ENCODE measurements at regions not wholly inside any gene's neighbourhood (a gene's known extent, or its start where the extent isn't known, plus 50 kb on each side); places are given as distances from the start of the nearest gene placed in this dataset.

- ATAC-seq, result no peak
These were observed 346.2 kb upstream of the LYPLAL1 start for GRCh38 chr1:218827486-218827885.

- ATAC-seq, result no peak
These were observed 345.5 kb upstream of the LYPLAL1 start for GRCh38 chr1:218828125-218828650.

- ATAC-seq, result no peak
These were observed 344.6 kb upstream of the LYPLAL1 start for GRCh38 chr1:218829097-218829496.

- ATAC-seq, result no peak
These were observed 338.1 kb upstream of the LYPLAL1 start for GRCh38 chr1:218835609-218836008.

- ATAC-seq, result no peak
These were observed 337.4 kb upstream of the LYPLAL1 start for GRCh38 chr1:218836264-218836663.

GRCh38 chr1:218837051-218837450 is 336.6 kb upstream of the LYPLAL1 start:
- no peak for ATAC-seq

- ATAC-seq, result no peak
These were observed 328.1 kb upstream of the LYPLAL1 start for GRCh38 chr1:218845589-218845988.

GRCh38 chr1:218846181-218846580 is 327.5 kb upstream of the LYPLAL1 start:
- ATAC-seq, result no peak

- ATAC-seq, result no peak
These were observed 326.4 kb upstream of the LYPLAL1 start for GRCh38 chr1:218847089-218847768.

- ATAC-seq, result no peak
These were observed 325.7 kb upstream of the LYPLAL1 start for GRCh38 chr1:218848009-218848408.

- ATAC-seq, result no peak
These were observed 323.3 kb upstream of the LYPLAL1 start for GRCh38 chr1:218850367-218850766.

GRCh38 chr1:218851586-218851985 is 322.1 kb upstream of the LYPLAL1 start:
- no peak for ATAC-seq

GRCh38 chr1:218852527-218852926 is 321.2 kb upstream of the LYPLAL1 start:
- no peak for ATAC-seq

GRCh38 chr1:218863987-218864386 is 309.7 kb upstream of the LYPLAL1 start:
- ATAC-seq, result no peak

GRCh38 chr1:218865591-218865990 is 308.1 kb upstream of the LYPLAL1 start:
- no peak for ATAC-seq

GRCh38 chr1:218866507-218866906 is 307.2 kb upstream of the LYPLAL1 start:
- no peak for ATAC-seq

GRCh38 chr1:218867066-218867465 is 306.6 kb upstream of the LYPLAL1 start:
- ATAC-seq, result no peak

GRCh38 chr1:218867941-218868626 is 305.6 kb upstream of the LYPLAL1 start:
- ATAC-seq, result no peak

GRCh38 chr1:218869276-218869675 is 304.4 kb upstream of the LYPLAL1 start:
- ATAC-seq, result no peak

- no peak for ATAC-seq
These were observed 301.7 kb upstream of the LYPLAL1 start for GRCh38 chr1:218872026-218872425.

- no peak for ATAC-seq
These were observed 300.8 kb upstream of the LYPLAL1 start for GRCh38 chr1:218872928-218873327.

- ATAC-seq, result peak; percentile 74
These were observed 299.4 kb upstream of the LYPLAL1 start for GRCh38 chr1:218874313-218874712.

- no peak for ATAC-seq
These were observed 298.8 kb upstream of the LYPLAL1 start for GRCh38 chr1:218874801-218875400.

- ATAC-seq, result no peak
These were observed 295.3 kb upstream of the LYPLAL1 start for GRCh38 chr1:218878369-218878768.

Measured in esophagus mucosa (tissue), 1 donor.